Neutrophil (primary cell): ENCODE measurements at regions not wholly inside any gene's neighbourhood (a gene's known extent, or its start where the extent isn't known, plus 50 kb on each side); places are given as distances from the start of the nearest gene placed in this dataset.

Source experiments
- H3K27ac ChIP-seq: fragments of 200-600 bp; sonication (generic); 2 replicates; pipeline ENCODE4 v1.5.1; 2016; ENCODE audit warnings: mild to moderate bottlenecking, moderate library complexity
- H3K27me3 ChIP-seq: fragments of 200-600 bp; sonication (generic); 2 replicates; pipeline ENCODE4 v1.6.0; 2016; ENCODE audit warnings: mild to moderate bottlenecking
- H3K36me3 ChIP-seq: fragments of 200-600 bp; sonication (generic); 2 replicates; pipeline ENCODE4 v1.5.1; 2017
- H3K4me1 ChIP-seq, 2 experiments: fragments of 200-600 bp in 1 of 2; sonication (generic) in 1 of 2; 1 replicate in 1 of 2; 2 replicates in 1 of 2; pipeline versions ENCODE4 v1.5.1 to v1.6.1; 2013 to 2016; ENCODE audit warnings: low read depth in 1 of 2, low read length in 1 of 2, mild to moderate bottlenecking in 1 of 2, moderate library complexity in 1 of 2; ENCODE audit not compliant: control insufficient read depth in 1 of 2, insufficient read depth in 1 of 2
- H3K4me3 ChIP-seq, 2 experiments: fragments of 200-600 bp in 1 of 2; sonication (generic) in 1 of 2; 1 replicate in 1 of 2; 2 replicates in 1 of 2; pipeline ENCODE4 v1.5.1; 2013 to 2016; ENCODE audit warnings: low read depth in 1 of 2, low read length in 1 of 2, mild to moderate bottlenecking in 1 of 2, moderate library complexity in 1 of 2
- H3K9me3 ChIP-seq: fragments of 200-600 bp; sonication (generic); 2 replicates; pipeline ENCODE4 v1.5.1; 2016
- TF ChIP-seq, protein P1 (sequence below): fragments of 200-600 bp; sonication (generic); IDR thresholded peaks from 2 replicates; pipeline ENCODE4 v1.5.1; 2016; ENCODE audit warnings: antibody characterized with exemption

- TF ChIP-seq, protein P1, sequence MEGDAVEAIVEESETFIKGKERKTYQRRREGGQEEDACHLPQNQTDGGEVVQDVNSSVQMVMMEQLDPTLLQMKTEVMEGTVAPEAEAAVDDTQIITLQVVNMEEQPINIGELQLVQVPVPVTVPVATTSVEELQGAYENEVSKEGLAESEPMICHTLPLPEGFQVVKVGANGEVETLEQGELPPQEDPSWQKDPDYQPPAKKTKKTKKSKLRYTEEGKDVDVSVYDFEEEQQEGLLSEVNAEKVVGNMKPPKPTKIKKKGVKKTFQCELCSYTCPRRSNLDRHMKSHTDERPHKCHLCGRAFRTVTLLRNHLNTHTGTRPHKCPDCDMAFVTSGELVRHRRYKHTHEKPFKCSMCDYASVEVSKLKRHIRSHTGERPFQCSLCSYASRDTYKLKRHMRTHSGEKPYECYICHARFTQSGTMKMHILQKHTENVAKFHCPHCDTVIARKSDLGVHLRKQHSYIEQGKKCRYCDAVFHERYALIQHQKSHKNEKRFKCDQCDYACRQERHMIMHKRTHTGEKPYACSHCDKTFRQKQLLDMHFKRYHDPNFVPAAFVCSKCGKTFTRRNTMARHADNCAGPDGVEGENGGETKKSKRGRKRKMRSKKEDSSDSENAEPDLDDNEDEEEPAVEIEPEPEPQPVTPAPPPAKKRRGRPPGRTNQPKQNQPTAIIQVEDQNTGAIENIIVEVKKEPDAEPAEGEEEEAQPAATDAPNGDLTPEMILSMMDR = no peak
- Histone ChIP-seq H3K27ac (no peak overlapping the region), H3K27me3 (peaks cover 94% of the 10 kb centered on the region), H3K9me3 (no peaks in the 10 kb centered on the region), H3K36me3 (no peaks in the 10 kb centered on the region), H3K4me1 (no peaks in the 10 kb centered on the region), H3K4me3 (no peak overlapping the region)
Measured at GRCh38 chr6:793261-793660, 100.3 kb upstream of the EXOC2 start.

- Histone ChIP-seq H3K4me1 (no peaks in the 10 kb centered on the region), H3K27me3 (peaks cover 94% of the 10 kb centered on the region), H3K4me3 (no peak overlapping the region), H3K36me3 (no peaks in the 10 kb centered on the region), H3K9me3 (no peaks in the 10 kb centered on the region), H3K27ac (no peak overlapping the region)
- TF ChIP-seq, protein P1 = no peak
Measured at GRCh38 chr6:792662-793061, 99.7 kb upstream of the EXOC2 start.

DNA sequence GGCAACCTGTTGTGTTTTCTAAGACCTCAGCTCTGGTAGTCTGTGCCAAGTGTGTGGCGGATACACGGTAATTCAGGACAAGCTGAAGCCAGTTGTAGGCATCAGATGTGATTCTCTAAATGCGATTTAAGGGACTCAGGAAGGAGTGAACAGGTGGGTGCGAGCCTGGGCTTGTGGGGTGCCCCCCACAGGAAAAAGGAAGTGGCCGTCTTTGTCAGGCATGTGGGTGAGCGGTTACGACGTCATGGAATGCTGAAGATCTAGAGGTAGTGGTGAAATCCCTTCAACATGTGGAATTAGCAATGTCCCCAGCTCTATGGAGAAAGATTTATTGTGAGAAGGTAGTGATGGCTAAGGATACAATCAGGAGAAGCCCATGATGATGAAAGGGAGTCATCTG, 95.1 kb upstream of the EXOC2 start:
- TF ChIP-seq, protein P1 = no peak
- H3K4me1 ChIP-seq = no peaks in the 10 kb centered on the region
- no peaks in the 10 kb centered on the region for H3K36me3 ChIP-seq
- no peaks in the 10 kb centered on the region for H3K9me3 ChIP-seq
- H3K27ac ChIP-seq = no peak overlapping the region
- peaks cover 51% of the 10 kb centered on the region for H3K27me3 ChIP-seq
- no peak overlapping the region for H3K4me3 ChIP-seq

GRCh38 chr6:786946-787763, 94.2 kb upstream of the EXOC2 start:
- H3K36me3 ChIP-seq = no peaks in the 10 kb centered on the region
- no peaks in the 10 kb centered on the region for H3K4me1 ChIP-seq
- H3K4me3 ChIP-seq = no peak overlapping the region
- TF ChIP-seq, protein P1 = no peak
- H3K27ac ChIP-seq = no peak overlapping the region
- H3K27me3 ChIP-seq = peaks cover 47% of the 10 kb centered on the region
- H3K9me3 ChIP-seq = no peaks in the 10 kb centered on the region

- TF ChIP-seq, protein P1 = no peak
- no peaks in the 10 kb centered on the region for H3K4me1 ChIP-seq
Measured at GRCh38 chr6:783966-784735, 91.2 kb upstream of the EXOC2 start.

More at GRCh38 chr6:783966-784735, 91.2 kb upstream of the EXOC2 start:
- Histone ChIP-seq H3K4me3 (no peak overlapping the region), H3K36me3 (no peaks in the 10 kb centered on the region), H3K27me3 (peaks cover 46% of the 10 kb centered on the region), H3K9me3 (no peaks in the 10 kb centered on the region), H3K27ac (no peak overlapping the region)
